H1 (cell line): ENCODE measurements at regions not wholly inside any gene's neighbourhood (a gene's known extent, or its start where the extent isn't known, plus 50 kb on each side); places are given as distances from the start of the nearest gene placed in this dataset.

Experiments
- CTCF ChIA-PET: fragments of 300-600 bp; sonication (Branson Sonifier 250); formaldehyde crosslinking; loops from one replicate; lab custom pipeline; 2021; ENCODE audit not compliant: partially characterized antibody; lab: Charles Lee
- POLR2A ChIA-PET: fragments of 300-600 bp; sonication (Branson Sonifier 250); formaldehyde crosslinking; loops from one replicate; lab custom pipeline; 2021; ENCODE audit warnings: inconsistent platforms; ENCODE audit not compliant: partially characterized antibody; lab: Charles Lee
- DNase-seq, 2 experiments: peaks; one replicate each; pipeline versions ENCODE4 v3.0.0 to v3.0.0-alpha.2; 2010 to 2022; ENCODE audit warnings: low spot score in 2 of 2, low read depth in 1 of 2, mixed read lengths in 1 of 2
- FAIRE-seq: peaks from 2 replicates; lab custom pipeline; 2011; peaks lifted over from hg19 to GRCh38; lab: Jason Lieb, UNC
- H2AFZ ChIP-seq: 2 replicates; pipeline ENCODE4 v1.8.1; 2012; ENCODE audit warnings: low read length, inconsistent platforms
- H2AK5ac ChIP-seq: 2 replicates; pipeline ENCODE4 v1.6.1; 2013; ENCODE audit warnings: low read depth, low read length
- H2BK120ac ChIP-seq: replicated peaks from 2 replicates; pipeline ENCODE3; 2013; ENCODE audit warnings: low read depth, low read length, inconsistent platforms
- H2BK12ac ChIP-seq: 2 replicates; pipeline ENCODE4 v1.6.1; 2013; ENCODE audit warnings: low read depth, low read length
- H2BK15ac ChIP-seq: 2 replicates; pipeline ENCODE4 v1.6.1; 2013; ENCODE audit warnings: low read length
- H2BK20ac ChIP-seq: 2 replicates; pipeline ENCODE4 v1.6.1; 2013; ENCODE audit warnings: low read length
- H2BK5ac ChIP-seq: 2 replicates; pipeline ENCODE4 v1.6.1; 2013; ENCODE audit warnings: low read depth, low read length
- H3K14ac ChIP-seq: 2 replicates; pipeline ENCODE4 v1.6.1; 2013; ENCODE audit warnings: inconsistent platforms; ENCODE audit not compliant: insufficient read length
- H3K18ac ChIP-seq: 2 replicates; pipeline ENCODE4 v1.6.1; 2013; ENCODE audit warnings: low read length; ENCODE audit errors: extremely low read depth
- H3K23ac ChIP-seq: 2 replicates; pipeline ENCODE4 v1.6.1; 2013; ENCODE audit warnings: inconsistent platforms; ENCODE audit not compliant: insufficient read length
- H3K23me2 ChIP-seq: 2 replicates; pipeline ENCODE4 v1.6.1; 2013; ENCODE audit warnings: low read depth, low read length
- H3K27ac ChIP-seq: 2 replicates; pipeline ENCODE4 v1.6.1; 2011; ENCODE audit warnings: low read depth, low read length, inconsistent platforms
- H3K27me3 ChIP-seq, 4 experiments: replicated peaks in 1 of 4; 1 replicate in 1 of 4; 2 replicates in 3 of 4; pipeline versions ENCODE4 v1.6.1 to v1.8.1; 2011 to 2013; ENCODE audit warnings: low read length in 3 of 4, mild to moderate bottlenecking in 3 of 4, inconsistent platforms in 2 of 4, mixed read lengths in 2 of 4, moderate library complexity in 1 of 4; ENCODE audit not compliant: control insufficient read depth in 3 of 4, insufficient read depth in 3 of 4; ENCODE audit errors: extremely low read depth in 1 of 4
- H3K36me3 ChIP-seq, 4 experiments: 2 replicates each; pipeline versions ENCODE4 v1.6.1 to v1.8.1; 2011 to 2013; ENCODE audit warnings: mild to moderate bottlenecking in 4 of 4, low read length in 3 of 4, moderate library complexity in 2 of 4, control low read depth in 1 of 4, inconsistent platforms in 1 of 4; ENCODE audit not compliant: insufficient read depth in 4 of 4, control insufficient read depth in 2 of 4
- H3K4ac ChIP-seq: replicated peaks from 2 replicates; pipeline ENCODE3; 2013; ENCODE audit warnings: low read length, low read depth, mixed read lengths, inconsistent platforms; ENCODE audit not compliant: insufficient read length
- H3K4me1 ChIP-seq, 4 experiments: replicated peaks in 1 of 4; 1 replicate in 1 of 4; 2 replicates in 3 of 4; pipeline versions ENCODE4 v1.6.1 to v1.8.1; 2011 to 2013; ENCODE audit warnings: low read length in 3 of 4, inconsistent platforms in 2 of 4, mixed read lengths in 1 of 4; ENCODE audit not compliant: insufficient read depth in 4 of 4, control insufficient read depth in 3 of 4
- H3K4me2 ChIP-seq, 2 experiments: 2 replicates each; pipeline versions ENCODE4 v1.6.1 to v1.8.1; 2011 to 2013; ENCODE audit warnings: low read depth in 2 of 2, low read length in 2 of 2, control low read depth in 1 of 2, inconsistent platforms in 1 of 2, mild to moderate bottlenecking in 1 of 2; ENCODE audit not compliant: insufficient read depth in 1 of 2
- H3K4me3 ChIP-seq, 4 experiments: fragments of 200-600, 300-600 bp in 1 of 4; sonication (generic), shearing (Covaris generic), sonication (Bioruptor Twin) in 1 of 4; 2 replicates each; pipeline versions ENCODE4 v1.5.1 to v1.8.1; 2011 to 2016; ENCODE audit warnings: low read length in 4 of 4, low read depth in 3 of 4, control low read depth in 2 of 4, inconsistent platforms in 2 of 4, mild to moderate bottlenecking in 2 of 4, mixed read lengths in 1 of 4, moderate library complexity in 1 of 4; ENCODE audit not compliant: insufficient read depth in 2 of 4; ENCODE audit errors: extremely low read depth in 1 of 4
- H3K56ac ChIP-seq: replicated peaks from 2 replicates; pipeline ENCODE3; 2013; ENCODE audit warnings: low read depth, mild to moderate bottlenecking, mixed read lengths, low read length, inconsistent platforms; ENCODE audit not compliant: insufficient read length
- H3K79me1 ChIP-seq: 2 replicates; pipeline ENCODE4 v1.6.1; 2013; ENCODE audit warnings: low read depth, low read length, control low read depth
- H3K79me2 ChIP-seq, 2 experiments: 2 replicates each; pipeline versions ENCODE4 v1.6.1 to v1.8.1; 2012 to 2013; ENCODE audit warnings: low read length in 2 of 2, mild to moderate bottlenecking in 2 of 2, inconsistent platforms in 1 of 2; ENCODE audit not compliant: insufficient read depth in 2 of 2, control insufficient read depth in 1 of 2
- H3K9ac ChIP-seq, 4 experiments: replicated peaks in 1 of 4; 1 replicate in 1 of 4; 2 replicates in 3 of 4; pipeline versions ENCODE4 v1.6.1 to v1.8.1; 2011 to 2013; ENCODE audit warnings: low read depth in 3 of 4, low read length in 3 of 4, control low read depth in 2 of 4, mild to moderate bottlenecking in 2 of 4, moderate library complexity in 2 of 4, inconsistent platforms in 1 of 4; ENCODE audit errors: extremely low read depth in 1 of 4
- H3K9me3 ChIP-seq, 2 experiments: 2 replicates each; pipeline versions ENCODE4 v1.6.1 to v1.8.1; 2012 to 2013; ENCODE audit warnings: mild to moderate bottlenecking in 2 of 2, moderate library complexity in 2 of 2, control low read depth in 1 of 2, inconsistent platforms in 1 of 2, low read depth in 1 of 2, low read length in 1 of 2, mixed read lengths in 1 of 2; ENCODE audit not compliant: insufficient read depth in 2 of 2
- H4K20me1 ChIP-seq, 2 experiments: replicated peaks in 1 of 2; 2 replicates each; pipeline versions ENCODE3 to v1.8.1; 2011 to 2013; ENCODE audit warnings: inconsistent platforms in 2 of 2, low read length in 2 of 2, mild to moderate bottlenecking in 1 of 2; ENCODE audit not compliant: insufficient read depth in 2 of 2, control insufficient read depth in 1 of 2
- H4K5ac ChIP-seq: 2 replicates; pipeline ENCODE4 v1.6.1; 2013; ENCODE audit warnings: low read length, low read depth, mixed read lengths, inconsistent platforms; ENCODE audit not compliant: insufficient read length
- H4K8ac ChIP-seq: 2 replicates; pipeline ENCODE4 v1.8.0; 2013; ENCODE audit warnings: mild to moderate bottlenecking, moderate library complexity, low read length, inconsistent platforms; ENCODE audit not compliant: insufficient read depth; ENCODE audit errors: extremely low read depth
- H4K91ac ChIP-seq: replicated peaks from 2 replicates; pipeline ENCODE3; 2013; ENCODE audit warnings: low read length, mixed read lengths, inconsistent platforms; ENCODE audit not compliant: insufficient read length
- CBX8 ChIP-seq: fragments of 300-800, 300-1000 bp; sonication (generic); IDR thresholded peaks from 2 replicates; pipeline ENCODE4 v1.7.1; 2016; ENCODE audit warnings: low read depth, low read length, borderline replicate concordance
- HDAC6 ChIP-seq: IDR thresholded peaks from one replicate; pipeline ENCODE4 v1.7.1; 2012; ENCODE audit warnings: low read depth, mild to moderate bottlenecking, inconsistent platforms, low read length, moderate library complexity
- WGBS, 2 experiments: shearing (Covaris generic) in 1 of 2; methylation state at CpG; one replicate each; pipeline versions ENCODE4 v1.1.6 to v1.1.7; 2013 to 2015; ENCODE audit warnings: low lambda C conversion rate in 2 of 2, mixed read lengths in 2 of 2, inconsistent platforms in 1 of 2, low coverage in 1 of 2, missing lambda C conversion rate in 1 of 2; ENCODE audit not compliant: insufficient replicate concordance in 2 of 2, insufficient coverage in 1 of 2, insufficient read length in 1 of 2; ENCODE audit errors: extremely low coverage in 1 of 2, missing lambda C conversion rate in 1 of 2; 5-methylcytosine and 5-hydroxymethylcytosine counted together

- H3K4me1 ChIP-seq, result peaks cover 0 to 2% (median 0%) of the 10 kb centered on the region in 4 experiments; a peak in 1 of 7 replicates
- no peak overlapping the region for H2BK5ac ChIP-seq
- H3K4me3 ChIP-seq, result no peak overlapping the region
- no peak overlapping the region for H2AFZ ChIP-seq
- no peaks in the 10 kb centered on the region for H3K23me2 ChIP-seq
- H3K56ac ChIP-seq, result no peak overlapping the region
- no peak overlapping the region for H2BK20ac ChIP-seq
- H3K9me3 ChIP-seq, result no peaks in the 10 kb centered on the region
- ChIA-PET POLR2A (no interaction called here), CTCF (interaction anchor here (0.7 to 1.1 kb wide), 5 partner anchors 8 to 119 kb away, joined by 3 to 4 read pairs (median 3); partner anchors contain the start of gene IRX6)
- no peak overlapping the region for H2BK120ac ChIP-seq
- no peaks in the 10 kb centered on the region for H3K36me3 ChIP-seq
- FAIRE-seq, result no peak
- no peak overlapping the region for H3K4me2 ChIP-seq
- no peak overlapping the region for H4K5ac ChIP-seq
- 81% methylated on average over 2 of the region's 2 CpGs; no CpG with 5 or more reads in 1 of the 2 experiments for WGBS, 2 experiments
- no peak for TF ChIP-seq HDAC6
- no peak for TF ChIP-seq CBX8
- H3K18ac ChIP-seq, result no peak overlapping the region
- H3K27me3 ChIP-seq, result no peaks in the 10 kb centered on the region
- H4K91ac ChIP-seq, result no peak overlapping the region
- H3K79me2 ChIP-seq, result no peaks in the 10 kb centered on the region
- H4K20me1 ChIP-seq, result no peaks in the 10 kb centered on the region
- no peak overlapping the region for H2AK5ac ChIP-seq
- H3K9ac ChIP-seq, result no peak overlapping the region
- no peak overlapping the region for H4K8ac ChIP-seq
- H2BK15ac ChIP-seq, result no peak overlapping the region
- H3K27ac ChIP-seq, result no peak overlapping the region
- H2BK12ac ChIP-seq, result no peak overlapping the region
- no peaks in the 10 kb centered on the region for H3K79me1 ChIP-seq
- H3K23ac ChIP-seq, result no peak overlapping the region
- H3K14ac ChIP-seq, result no peak overlapping the region
- no peak for DNase-seq
- H3K4ac ChIP-seq, result no peak overlapping the region
These were observed 119.1 kb upstream of the IRX6 start for GRCh38 chr16:55204923-55205322.
